GM12864 (cell line): ENCODE measurements at regions not wholly inside any gene's neighbourhood (a gene's known extent, or its start where the extent isn't known, plus 50 kb on each side); places are given as distances from the start of the nearest gene placed in this dataset.
A peak's percentile ranks its signal among the peaks of the same experiment; 100 is the strongest.

Experiments
- DNase-seq: peaks from one replicate; pipeline ENCODE4 v3.0.0-alpha.2; 2011; ENCODE audit warnings: low read depth
- H3K4me3 ChIP-seq: 2 replicates; pipeline ENCODE4 v1.5.1; 2011; ENCODE audit warnings: mild to moderate bottlenecking, low read depth, low read length, control low read depth
- CTCF ChIP-seq: IDR thresholded peaks from 2 replicates; pipeline ENCODE4 v1.5.1; 2011; ENCODE audit warnings: low read depth, mild to moderate bottlenecking, moderate library complexity, low read length, control low read depth, inconsistent platforms; ENCODE audit errors: missing control alignments

DNA sequence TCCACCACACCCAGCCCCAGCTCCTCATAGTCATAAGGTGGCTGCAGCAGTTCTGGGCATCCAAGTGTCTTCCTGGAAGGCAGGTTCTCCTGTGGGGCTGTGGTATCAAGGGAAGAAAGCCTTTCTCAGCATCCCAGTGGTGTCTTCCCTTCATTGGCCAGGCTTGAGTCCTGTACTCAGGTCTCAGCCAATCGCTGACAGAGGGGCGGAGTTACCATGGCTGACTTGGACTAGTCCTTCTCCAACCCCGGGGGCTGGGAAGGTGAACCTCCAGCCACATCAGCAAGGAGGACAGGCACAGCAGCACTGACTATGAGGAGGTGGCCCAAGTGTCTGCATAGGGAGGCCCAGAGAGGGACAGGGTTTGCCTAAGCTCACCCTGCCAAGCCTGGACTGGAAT lies 64.0 kb upstream of the SLC24A4 start:
- DNase-seq: peak; percentile 16
- no peak for TF ChIP-seq CTCF
- H3K4me3 ChIP-seq: no peak overlapping the region

DNA sequence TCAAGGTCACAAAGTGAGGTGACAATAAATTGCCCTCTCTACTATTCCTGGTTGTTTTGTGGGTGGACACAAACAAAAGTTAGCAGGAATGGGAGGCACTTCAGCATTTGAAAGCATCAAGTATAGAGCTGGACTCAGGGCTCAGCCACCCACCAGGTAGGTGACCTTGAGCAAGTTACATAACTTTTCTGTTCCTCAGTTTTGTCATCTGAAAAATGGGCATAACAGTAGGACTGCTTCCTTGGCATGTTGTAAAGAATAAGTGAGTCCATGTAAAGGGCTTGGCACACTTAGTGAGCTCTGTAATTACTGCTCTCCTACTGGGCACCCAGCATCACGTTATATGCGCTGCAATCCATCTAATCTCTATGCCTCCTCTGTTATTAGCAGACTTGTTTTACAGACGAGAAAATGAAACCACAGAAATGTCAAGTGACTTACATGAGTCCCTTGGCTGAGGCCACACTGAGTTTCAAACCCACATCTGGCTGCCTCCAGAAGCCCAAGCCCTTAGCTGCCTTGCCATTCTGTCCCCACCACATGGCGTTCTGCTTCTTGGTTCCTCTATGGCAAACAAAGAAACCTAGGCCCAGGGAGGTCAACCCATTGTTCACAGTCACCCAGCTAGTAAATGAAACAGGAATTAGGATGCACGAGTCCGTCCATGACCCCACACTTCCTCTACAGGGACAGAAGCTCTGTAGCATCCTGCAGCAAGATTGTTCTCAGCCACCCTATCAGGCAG lies 63.2 kb upstream of the SLC24A4 start:
- peak; percentile 92 for DNase-seq
- no peak overlapping the region for H3K4me3 ChIP-seq
- TF ChIP-seq CTCF: no peak

DNA sequence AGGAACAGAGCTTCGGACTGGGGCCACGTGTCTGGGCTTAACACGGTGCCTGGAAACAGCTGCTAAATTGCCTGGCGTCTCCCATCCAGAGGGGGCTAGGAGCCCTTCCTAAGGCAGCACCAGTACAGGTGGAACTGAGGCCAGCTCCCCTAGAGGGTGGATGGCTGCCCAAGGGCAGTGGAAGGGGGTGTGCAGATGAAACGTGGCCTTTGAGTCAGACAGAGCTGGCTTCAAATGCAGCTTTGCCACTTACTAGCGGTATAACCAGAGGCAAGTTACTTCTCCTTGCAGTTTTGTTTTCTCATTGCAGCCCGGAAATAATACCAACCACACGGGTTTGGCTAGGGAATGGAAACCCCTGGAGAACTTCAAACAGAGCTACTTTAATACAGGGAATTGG lies 59.3 kb upstream of the SLC24A4 start:
- DNase-seq: no peak
- TF ChIP-seq CTCF: no peak
- no peak overlapping the region for H3K4me3 ChIP-seq

DNA sequence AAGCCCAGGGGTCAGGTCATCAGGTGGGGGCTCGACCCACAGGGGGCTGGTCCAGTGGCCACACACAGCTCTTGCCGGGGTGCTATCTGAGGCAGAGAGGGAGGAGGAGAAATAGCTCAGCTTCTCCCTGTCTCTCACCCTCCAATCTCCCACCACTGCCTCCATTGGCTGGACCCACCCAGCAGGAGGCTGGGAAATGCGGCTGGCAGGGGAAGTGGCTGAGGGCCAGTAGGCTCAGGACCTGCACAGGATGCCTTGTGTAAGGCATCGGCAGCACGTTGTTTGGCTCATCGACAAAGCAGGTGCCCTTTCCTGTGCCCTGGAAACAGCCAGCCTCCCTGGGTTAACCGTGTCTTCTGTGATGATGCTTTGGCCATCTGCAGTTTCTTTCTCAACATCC lies 58.8 kb upstream of the SLC24A4 start:
- TF ChIP-seq CTCF: no peak
- no peak for DNase-seq
- H3K4me3 ChIP-seq: no peak overlapping the region

GRCh38 chr14:92266216-92266615 lies 56.7 kb upstream of the SLC24A4 start:
- no peak for DNase-seq
- no peak for TF ChIP-seq CTCF
- no peak overlapping the region for H3K4me3 ChIP-seq
